Fibroblast of skin of scalp (primary cell): ENCODE measurements at regions not wholly inside any gene's neighbourhood (a gene's known extent, or its start where the extent isn't known, plus 50 kb on each side); places are given as distances from the start of the nearest gene placed in this dataset.

Experiments
- DNase-seq: peaks from one replicate; pipeline ENCODE4 v3.0.0-alpha.2; 2013

DNA sequence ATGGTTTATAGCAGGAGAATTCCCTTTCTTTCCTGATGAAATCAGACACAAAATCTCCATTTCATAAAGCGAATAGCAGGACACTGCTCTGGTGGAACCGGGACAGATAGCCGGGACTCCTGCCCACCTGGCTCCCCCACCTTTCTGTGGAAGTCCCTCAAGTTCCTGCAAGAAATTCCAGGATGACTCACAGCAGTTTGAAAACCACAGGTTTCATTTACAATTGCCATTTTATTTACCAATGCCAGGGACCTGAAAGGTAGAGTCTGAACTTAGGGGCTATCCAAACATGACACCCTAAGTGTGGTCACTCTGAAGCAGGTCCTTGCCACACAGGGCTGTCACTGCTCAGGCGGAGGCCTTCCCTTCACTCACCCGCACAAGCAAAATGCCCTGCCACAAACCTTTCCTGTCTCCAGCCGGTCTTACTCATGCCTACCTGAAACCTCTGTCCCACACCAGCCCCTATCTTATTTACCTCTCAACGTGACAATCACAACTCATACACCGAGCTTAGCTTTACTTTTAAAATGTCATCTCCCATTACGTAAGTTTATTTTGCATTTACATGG, 63.3 kb upstream of the TAF1L start:
- DNase-seq, result no peak

DNA sequence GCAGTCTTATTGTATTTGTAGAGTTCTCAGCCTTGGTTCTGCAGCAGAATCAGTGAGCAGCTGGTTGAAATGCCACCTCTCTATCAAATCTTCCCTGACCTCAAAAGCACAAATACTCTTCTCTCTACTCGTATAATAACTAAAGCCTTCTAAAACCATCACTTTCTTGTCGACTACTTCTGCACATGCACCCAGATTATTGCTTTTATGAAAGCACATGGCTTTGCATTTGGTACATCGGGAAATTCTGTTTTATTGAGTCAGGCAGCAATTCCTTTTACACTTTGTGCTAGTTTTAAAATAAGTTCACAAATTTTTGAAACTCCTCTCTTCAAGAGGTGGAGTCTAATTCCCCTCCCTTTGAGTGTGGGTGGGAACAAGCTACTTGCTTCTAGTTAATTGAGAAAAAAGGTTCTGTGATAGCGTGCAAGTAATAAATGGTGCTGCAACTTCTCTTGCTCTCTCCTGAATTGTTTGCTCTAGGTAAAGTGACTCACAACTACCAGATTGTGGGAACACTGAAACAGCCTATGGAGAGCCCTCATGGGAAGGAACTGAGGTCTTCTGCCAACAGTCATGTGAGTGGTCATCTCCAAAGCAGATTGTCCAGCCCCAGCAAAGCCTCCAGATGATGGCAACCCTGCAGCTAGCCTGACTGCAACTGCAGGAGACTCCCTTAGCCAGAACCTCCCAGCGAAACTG, 66.0 kb upstream of the TAF1L start:
- no peak for DNase-seq

DNA sequence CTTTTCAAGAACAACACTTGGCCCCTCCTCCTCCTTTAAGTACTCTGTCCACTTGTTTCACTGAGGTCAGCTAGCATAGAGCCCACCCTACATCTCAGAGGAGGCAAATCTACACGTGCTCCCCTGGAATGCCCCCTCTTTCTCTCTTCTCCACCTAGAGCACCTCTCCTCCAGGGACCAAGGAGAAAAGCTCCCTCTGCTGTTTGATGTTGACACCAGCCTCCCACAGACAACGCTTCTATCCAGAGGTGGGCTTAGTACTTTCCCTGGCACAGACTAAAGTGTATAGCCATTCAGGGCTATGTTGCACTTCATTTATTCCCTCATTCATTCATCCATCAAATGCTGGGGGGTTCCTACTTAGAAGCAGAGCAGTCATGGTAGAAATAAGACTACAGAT, 68.2 kb upstream of the TAF1L start:
- DNase-seq, result no peak

DNA sequence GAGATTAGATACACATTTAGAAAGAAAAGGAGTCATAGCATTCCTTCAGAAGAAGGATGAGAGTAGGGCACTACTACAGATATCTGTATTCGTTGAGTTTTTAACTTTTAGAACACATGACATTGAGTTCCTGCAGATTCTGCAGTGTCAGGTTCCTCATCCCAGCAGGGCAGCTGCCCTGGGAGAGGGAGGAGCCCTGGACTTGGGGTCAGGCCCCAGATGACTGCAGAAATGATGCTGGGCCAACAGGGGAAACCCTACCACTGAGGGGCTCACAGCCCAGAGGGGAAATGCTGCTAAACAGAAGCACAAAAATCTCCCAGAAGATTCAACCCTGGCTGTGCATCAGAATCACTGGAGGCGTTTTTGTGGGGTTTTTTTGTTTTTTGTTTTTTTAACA, 68.9 kb upstream of the TAF1L start:
- no peak for DNase-seq

DNA sequence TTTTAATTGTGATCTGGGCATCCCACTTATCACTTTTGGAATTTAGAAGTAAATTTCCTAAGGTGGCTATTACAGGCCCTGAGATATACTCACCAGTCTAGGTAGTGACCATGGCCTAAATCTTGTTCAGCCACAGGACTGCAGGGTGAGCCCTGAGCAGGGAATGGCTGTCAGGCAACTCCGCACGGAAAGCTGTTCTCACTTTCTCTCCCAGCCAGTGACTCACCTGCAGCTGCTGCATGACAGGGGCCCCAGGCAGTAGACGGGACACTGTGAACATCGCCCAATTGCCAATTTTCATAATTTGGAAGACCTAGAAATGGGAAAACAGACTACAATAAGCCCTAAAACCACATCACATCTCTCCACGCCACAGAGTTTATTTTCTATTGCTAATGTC, 69.6 kb upstream of the TAF1L start:
- peak; percentile 22 for DNase-seq

DNA sequence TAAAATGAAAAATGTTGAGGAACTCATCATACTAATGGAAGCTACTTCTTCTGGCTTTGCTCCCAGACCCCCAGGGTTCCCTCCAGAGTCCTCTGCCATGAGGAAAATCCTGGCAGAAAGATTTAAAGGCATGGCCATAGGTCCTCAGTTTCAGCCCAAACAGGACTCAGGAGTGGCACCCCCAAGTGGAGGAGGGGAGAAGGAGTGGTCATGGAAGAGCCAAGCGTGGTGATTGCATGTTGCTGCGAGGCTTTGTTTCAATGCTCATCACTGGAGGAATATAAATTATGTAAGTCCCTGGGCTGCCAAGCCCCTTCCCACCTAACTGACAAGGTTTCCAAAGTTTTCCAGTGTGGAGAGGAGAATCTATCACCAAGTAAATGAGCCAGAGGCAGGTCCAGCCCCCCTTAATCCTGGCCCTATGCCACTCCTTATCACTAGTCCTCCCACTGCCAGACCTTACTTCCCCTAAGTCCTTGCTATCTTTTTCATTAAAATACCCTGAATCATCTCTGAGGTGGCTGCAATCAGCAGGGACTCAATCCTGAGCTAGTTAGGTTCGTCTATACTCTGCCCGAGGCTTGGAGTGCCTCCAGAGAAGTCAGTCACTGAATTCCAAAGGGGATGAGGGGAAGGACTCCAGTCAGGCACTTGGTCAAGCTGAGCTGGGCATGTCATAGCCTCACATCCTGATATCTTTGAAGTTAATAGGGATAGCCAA, 70.7 kb upstream of the TAF1L start:
- peak; percentile 33 for DNase-seq

DNA sequence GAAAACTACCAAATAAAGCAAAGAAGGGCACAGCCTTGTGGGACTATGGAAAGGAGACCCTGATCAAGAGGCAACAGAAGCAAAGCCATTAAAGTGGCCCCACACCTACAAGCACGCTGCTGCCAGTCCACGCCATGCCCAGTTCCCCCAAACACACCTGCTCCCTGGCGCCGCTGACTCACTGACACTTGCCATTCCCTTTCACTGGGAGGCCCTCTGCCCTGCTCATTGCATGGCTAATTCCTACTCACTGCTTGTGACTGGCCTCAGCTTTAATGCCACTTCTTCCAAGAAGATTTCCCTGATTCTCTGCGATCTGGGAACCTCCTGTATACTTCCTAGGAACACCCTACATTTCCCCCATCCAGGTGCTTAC, 71.2 kb upstream of the TAF1L start:
- no peak for DNase-seq

DNA sequence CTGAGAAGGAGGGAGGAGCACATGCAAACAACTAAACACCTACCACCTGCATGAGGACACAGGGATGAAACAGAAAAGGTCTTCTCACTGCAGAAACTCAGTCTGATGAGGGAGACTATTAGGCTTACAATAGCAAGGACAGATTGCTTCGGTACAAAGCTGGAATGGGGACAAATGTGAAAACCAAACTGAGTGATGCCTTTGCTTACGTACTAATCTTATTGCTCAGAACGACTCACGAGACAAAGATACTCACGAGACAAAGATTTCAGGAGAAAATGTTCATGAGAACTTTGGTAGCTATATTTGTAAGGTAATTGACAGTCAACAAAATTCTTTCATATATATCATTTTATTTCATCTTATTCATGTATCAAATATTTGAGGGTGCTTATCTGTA, 71.9 kb upstream of the TAF1L start:
- no peak for DNase-seq

DNA sequence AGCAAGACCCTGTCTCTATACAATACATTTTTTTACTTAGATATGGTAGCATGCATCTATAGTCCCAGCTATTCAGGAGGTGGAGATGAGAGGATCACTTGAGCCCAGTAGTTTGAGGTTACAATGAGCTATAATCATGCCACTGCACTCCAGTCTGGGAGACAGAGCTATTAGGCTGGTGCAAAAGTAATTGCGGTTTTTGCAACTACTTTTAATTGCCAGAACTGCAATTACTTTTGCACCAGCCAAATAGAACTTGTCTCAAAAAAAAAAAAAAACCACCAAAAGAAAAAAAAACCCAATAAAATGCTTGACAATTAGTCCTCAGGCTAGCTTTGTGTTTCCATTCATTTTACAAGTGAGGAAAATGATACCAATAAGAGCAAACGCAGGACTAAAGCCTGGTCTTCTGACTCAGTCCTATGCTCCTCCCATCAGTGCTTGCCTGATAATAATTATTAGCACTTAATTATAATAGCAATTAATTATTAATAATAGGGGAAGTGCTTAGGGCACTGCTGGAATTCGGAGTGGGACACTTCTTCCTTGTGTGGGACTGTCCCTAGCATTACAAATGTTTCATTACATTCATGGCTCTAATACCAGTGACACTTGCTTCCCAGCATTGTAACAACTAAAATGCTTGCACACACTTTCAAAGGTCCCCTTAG, 73.1 kb upstream of the TAF1L start:
- no peak for DNase-seq

DNA sequence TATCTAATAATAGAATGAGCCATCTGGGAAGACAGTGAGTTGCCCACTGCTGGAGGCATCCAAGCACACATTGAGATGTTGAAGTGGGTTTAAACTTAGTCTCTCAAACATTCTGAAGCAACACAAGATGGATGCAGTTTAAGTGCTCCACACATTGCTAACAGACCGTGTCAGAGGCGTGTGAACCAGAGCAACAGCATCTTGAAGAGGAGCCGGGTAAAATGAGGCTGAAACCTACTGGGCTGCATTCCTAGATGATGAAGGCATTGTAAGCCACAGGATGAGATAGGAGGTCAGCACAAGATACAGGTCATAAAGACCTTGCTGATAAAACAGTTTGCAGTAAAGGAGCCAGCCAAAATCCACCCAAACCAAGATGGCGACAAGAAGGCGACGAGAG, 73.5 kb upstream of the TMEM215 start:
- no peak for DNase-seq

DNA sequence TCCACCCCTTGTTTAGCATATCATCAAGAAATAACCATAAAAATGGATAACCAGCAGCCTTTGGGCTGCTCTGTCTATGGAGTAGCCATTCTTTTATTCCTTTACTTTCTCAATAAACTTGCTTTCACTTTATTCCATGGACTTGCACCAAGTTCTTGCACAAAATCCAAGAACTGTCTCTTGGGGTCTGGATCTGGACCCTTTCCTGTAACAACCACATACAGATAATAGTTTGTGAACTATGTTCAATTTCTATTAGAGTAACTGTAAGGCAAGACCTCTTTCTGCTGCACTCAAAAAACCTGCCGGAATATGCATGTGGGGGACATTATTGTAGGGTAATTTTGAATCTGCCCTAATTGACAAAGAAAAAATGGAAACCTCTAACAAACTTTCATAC, 66.9 kb upstream of the TMEM215 start:
- no peak for DNase-seq

DNA sequence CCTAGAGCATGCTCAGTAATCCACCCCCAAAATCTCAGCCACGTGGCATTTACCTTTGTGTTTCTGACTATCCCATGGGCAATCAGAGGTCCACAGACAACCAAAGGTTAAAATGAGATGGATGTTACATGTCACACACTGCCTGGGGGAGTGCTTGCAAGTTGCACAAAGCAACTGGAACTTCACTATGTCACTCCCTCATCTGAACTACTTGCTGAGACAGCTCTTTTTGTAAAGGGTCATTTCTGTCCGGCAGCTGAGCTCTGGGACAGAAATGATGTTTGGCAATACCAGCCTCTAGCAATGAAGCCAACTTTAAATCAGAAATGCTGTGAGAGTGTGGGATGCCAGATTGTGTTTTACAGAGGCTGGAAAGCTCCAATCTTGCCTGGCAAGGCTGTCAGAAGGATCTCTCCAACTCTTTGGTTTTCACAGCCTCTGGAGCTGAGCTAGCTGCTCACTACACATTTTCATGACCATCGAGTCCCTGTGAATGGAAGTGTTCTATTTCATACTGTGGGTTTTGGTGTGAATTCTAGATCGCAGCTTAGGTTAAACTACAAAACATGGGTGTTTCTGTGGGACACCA, 66.3 kb upstream of the TMEM215 start:
- no peak for DNase-seq

DNA sequence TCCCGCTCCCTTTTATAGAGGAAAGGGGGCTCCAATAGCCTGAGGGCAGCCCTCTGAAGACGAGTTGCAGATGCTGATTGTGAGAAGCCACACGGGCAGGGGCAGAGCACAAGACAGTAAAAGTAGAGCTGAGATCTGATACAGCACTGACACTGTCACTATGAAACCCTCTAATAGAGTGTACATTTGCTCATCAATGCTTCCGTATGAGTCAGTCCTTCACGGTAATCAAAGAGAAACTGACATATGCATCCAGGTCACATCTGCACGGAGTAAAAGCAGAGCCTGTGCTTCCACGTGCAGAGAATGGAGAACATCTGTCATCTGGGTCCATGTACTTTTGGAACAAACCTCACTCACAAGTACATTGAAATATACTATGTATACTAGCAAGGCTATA, 60.6 kb upstream of the TMEM215 start:
- DNase-seq, result no peak

DNA sequence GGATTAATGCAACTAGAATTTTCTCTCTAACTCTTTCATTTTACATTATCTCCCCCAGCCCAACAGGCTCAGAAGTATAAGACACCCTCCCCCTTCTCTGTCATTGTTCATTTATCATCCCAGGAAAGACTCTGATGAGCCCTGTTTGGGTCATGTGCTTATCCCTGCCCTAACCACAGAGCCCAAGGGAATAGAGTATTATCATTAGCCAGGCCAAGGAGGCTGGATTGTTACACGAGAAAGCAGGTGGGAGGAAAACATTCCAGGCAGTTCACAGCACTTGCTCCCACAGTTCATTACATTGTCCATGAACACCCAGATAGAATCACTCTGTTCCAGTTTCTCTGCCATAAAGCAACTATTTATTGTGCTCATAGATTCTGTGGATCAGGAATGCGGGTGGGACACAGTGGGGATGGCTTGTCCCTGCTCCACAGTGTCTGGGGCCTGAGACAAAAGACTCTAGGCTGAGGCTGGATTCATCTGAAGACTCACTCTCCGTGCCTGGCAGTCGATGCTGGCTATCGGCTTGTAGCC, 59.5 kb upstream of the TMEM215 start:
- no peak for DNase-seq

DNA sequence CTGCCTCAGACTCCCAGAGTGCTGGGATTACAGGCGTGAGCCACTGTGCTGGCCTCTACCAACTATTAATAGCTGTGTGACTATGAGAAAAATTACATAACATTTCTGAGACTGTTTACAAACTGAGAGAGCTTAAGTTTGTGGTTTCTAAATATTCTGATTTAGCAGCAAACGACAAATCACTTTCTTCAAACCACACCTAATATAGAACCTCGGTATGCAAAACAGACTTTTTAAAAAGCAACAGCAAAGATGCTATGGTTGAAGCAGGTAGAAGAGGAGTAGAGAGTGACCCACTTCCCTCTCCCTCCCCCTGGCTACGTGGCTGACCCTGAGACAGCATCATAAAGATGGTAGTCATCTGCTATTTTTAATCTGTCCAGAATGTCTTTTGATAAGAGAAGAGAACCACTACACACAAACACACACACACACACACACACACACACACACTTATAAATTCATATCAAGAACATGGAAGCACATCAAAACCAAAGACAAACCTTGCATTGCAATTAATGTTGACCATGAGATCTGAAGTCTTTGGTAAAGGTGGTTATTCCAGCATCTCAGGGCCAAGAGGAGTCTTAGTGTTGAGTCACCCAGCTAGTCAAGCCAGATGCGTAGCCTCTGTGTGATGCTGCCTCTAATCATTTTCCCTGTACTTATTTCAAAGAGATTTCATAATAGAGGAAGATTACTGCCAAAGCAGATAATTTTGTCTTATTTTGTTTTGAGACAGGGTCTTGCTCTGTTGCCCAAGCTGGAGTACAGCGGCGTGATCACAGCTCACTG, 58.1 kb upstream of the TMEM215 start:
- no peak for DNase-seq

DNA sequence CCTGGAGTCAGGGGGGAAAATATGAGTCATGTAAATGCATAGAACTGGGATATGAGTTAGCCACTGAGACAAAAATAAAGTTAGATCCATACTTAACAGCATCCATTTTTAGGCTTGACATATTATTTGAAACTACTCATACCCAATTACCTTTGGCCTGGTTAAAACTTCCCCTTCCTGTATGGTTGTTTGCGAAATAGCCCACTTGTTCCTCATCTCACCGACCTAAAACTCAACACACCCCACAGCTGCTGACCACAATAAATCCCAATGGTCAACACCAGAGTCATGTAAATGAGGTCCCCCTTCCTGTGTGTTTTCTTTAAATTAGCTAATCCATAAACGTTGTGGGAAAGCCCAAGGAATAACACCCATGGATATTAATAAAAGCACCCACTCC, 55.2 kb upstream of the TMEM215 start:
- DNase-seq, result no peak
